ENCODE measurements at regions not wholly inside any gene's neighbourhood (a gene's known extent, or its start where the extent isn't known, plus 50 kb on each side); places are given as distances from the start of the nearest gene placed in this dataset.

GRCh38 chr10:62466590-62466989 lies 92.4 kb downstream of the ZNF365 start:
- TF ChIP-seq TAF1 (IDR thresholded peaks at IDR 0.05; ENCODE audit: borderline replicate concordance, low read depth, low read length), result no peak
- TF ChIP-seq POLR2A (IDR thresholded peaks at IDR 0.05; ENCODE audit: low read depth, low read length), result no peak
- no peak for TF ChIP-seq POLR2AphosphoS5 (IDR thresholded peaks at IDR 0.05; ENCODE audit: low read depth, low read length)
- FAIRE-seq (no peak), DNase-seq (ENCODE audit: insufficient read length) (no peak)

- no peak for FAIRE-seq
- DNase-seq (ENCODE audit: insufficient read length), result no peak
- TF ChIP-seq POLR2A (IDR thresholded peaks at IDR 0.05; ENCODE audit: low read depth, low read length) (no peak), TAF1 (IDR thresholded peaks at IDR 0.05; ENCODE audit: borderline replicate concordance, low read depth, low read length) (no peak), POLR2AphosphoS5 (IDR thresholded peaks at IDR 0.05; ENCODE audit: low read depth, low read length) (no peak)
These were observed 93.4 kb downstream of the ZNF365 start for GRCh38 chr10:62467527-62467926.

GRCh38 chr10:62471711-62472110 lies 97.5 kb downstream of the ZNF365 start:
- DNase-seq (ENCODE audit: insufficient read length) (no peak), FAIRE-seq (no peak)
- TF ChIP-seq POLR2A (IDR thresholded peaks at IDR 0.05; ENCODE audit: low read depth, low read length) (no peak), POLR2AphosphoS5 (IDR thresholded peaks at IDR 0.05; ENCODE audit: low read depth, low read length) (no peak), TAF1 (IDR thresholded peaks at IDR 0.05; ENCODE audit: borderline replicate concordance, low read depth, low read length) (no peak)

- DNase-seq (ENCODE audit: insufficient read length), result no peak
- FAIRE-seq, result no peak
- no peak for TF ChIP-seq POLR2A (IDR thresholded peaks at IDR 0.05; ENCODE audit: low read depth, low read length)
- no peak for TF ChIP-seq POLR2AphosphoS5 (IDR thresholded peaks at IDR 0.05; ENCODE audit: low read depth, low read length)
- no peak for TF ChIP-seq TAF1 (IDR thresholded peaks at IDR 0.05; ENCODE audit: borderline replicate concordance, low read depth, low read length)
These were observed 99.1 kb downstream of the ZNF365 start for GRCh38 chr10:62473241-62473640.

GRCh38 chr10:62475551-62475950 lies 101.4 kb downstream of the ZNF365 start:
- no peak for DNase-seq (ENCODE audit: insufficient read length)
- FAIRE-seq, result no peak
- no peak for TF ChIP-seq POLR2A (IDR thresholded peaks at IDR 0.05; ENCODE audit: low read depth, low read length)
- no peak for TF ChIP-seq POLR2AphosphoS5 (IDR thresholded peaks at IDR 0.05; ENCODE audit: low read depth, low read length)
- no peak for TF ChIP-seq TAF1 (IDR thresholded peaks at IDR 0.05; ENCODE audit: borderline replicate concordance, low read depth, low read length)

- no peak for FAIRE-seq
- no peak for DNase-seq (ENCODE audit: insufficient read length)
- TF ChIP-seq POLR2AphosphoS5 (IDR thresholded peaks at IDR 0.05; ENCODE audit: low read depth, low read length) (no peak), POLR2A (IDR thresholded peaks at IDR 0.05; ENCODE audit: low read depth, low read length) (no peak), TAF1 (IDR thresholded peaks at IDR 0.05; ENCODE audit: borderline replicate concordance, low read depth, low read length) (no peak)
These were observed 105.4 kb downstream of the ZNF365 start for GRCh38 chr10:62479523-62479922.

GRCh38 chr10:62480196-62480595 lies 106.0 kb downstream of the ZNF365 start:
- TF ChIP-seq TAF1 (IDR thresholded peaks at IDR 0.05; ENCODE audit: borderline replicate concordance, low read depth, low read length) (no peak), POLR2AphosphoS5 (IDR thresholded peaks at IDR 0.05; ENCODE audit: low read depth, low read length) (no peak), POLR2A (IDR thresholded peaks at IDR 0.05; ENCODE audit: low read depth, low read length) (no peak)
- DNase-seq (ENCODE audit: insufficient read length) (no peak), FAIRE-seq (no peak)

GRCh38 chr10:62482581-62482980 lies 108.4 kb downstream of the ZNF365 start:
- no peak for FAIRE-seq
- TF ChIP-seq POLR2AphosphoS5 (IDR thresholded peaks at IDR 0.05; ENCODE audit: low read depth, low read length) (no peak), TAF1 (IDR thresholded peaks at IDR 0.05; ENCODE audit: borderline replicate concordance, low read depth, low read length) (no peak), POLR2A (IDR thresholded peaks at IDR 0.05; ENCODE audit: low read depth, low read length) (no peak)
- DNase-seq (ENCODE audit: insufficient read length), result no peak

GRCh38 chr10:62491597-62491996 lies 117.4 kb downstream of the ZNF365 start:
- TF ChIP-seq POLR2AphosphoS5 (IDR thresholded peaks at IDR 0.05; ENCODE audit: low read depth, low read length), result no peak
- no peak for TF ChIP-seq POLR2A (IDR thresholded peaks at IDR 0.05; ENCODE audit: low read depth, low read length)
- no peak for TF ChIP-seq TAF1 (IDR thresholded peaks at IDR 0.05; ENCODE audit: borderline replicate concordance, low read depth, low read length)
- FAIRE-seq, result no peak

GRCh38 chr10:62492012-62492869 lies 118.1 kb downstream of the ZNF365 start:
- TF ChIP-seq POLR2A (IDR thresholded peaks at IDR 0.05; ENCODE audit: low read depth, low read length) (no peak), TAF1 (IDR thresholded peaks at IDR 0.05; ENCODE audit: borderline replicate concordance, low read depth, low read length) (no peak), POLR2AphosphoS5 (IDR thresholded peaks at IDR 0.05; ENCODE audit: low read depth, low read length) (no peak)
- no peak for FAIRE-seq
- no peak for DNase-seq (ENCODE audit: insufficient read length)

More at GRCh38 chr10:62491597-62491996, 117.4 kb downstream of the ZNF365 start:
- DNase-seq (ENCODE audit: insufficient read length), result no peak

GRCh38 chr10:62492870-62493180 lies 118.7 kb downstream of the ZNF365 start:
- TF ChIP-seq POLR2AphosphoS5 (IDR thresholded peaks at IDR 0.05; ENCODE audit: low read depth, low read length) (no peak), TAF1 (IDR thresholded peaks at IDR 0.05; ENCODE audit: borderline replicate concordance, low read depth, low read length) (no peak), POLR2A (IDR thresholded peaks at IDR 0.05; ENCODE audit: low read depth, low read length) (no peak)
- DNase-seq (ENCODE audit: insufficient read length) (no peak), FAIRE-seq (no peak)

GRCh38 chr10:62496925-62497324 lies 122.8 kb downstream of the ZNF365 start:
- DNase-seq (ENCODE audit: insufficient read length) (no peak), FAIRE-seq (no peak)
- TF ChIP-seq TAF1 (IDR thresholded peaks at IDR 0.05; ENCODE audit: borderline replicate concordance, low read depth, low read length), result no peak
- TF ChIP-seq POLR2AphosphoS5 (IDR thresholded peaks at IDR 0.05; ENCODE audit: low read depth, low read length), result no peak
- no peak for TF ChIP-seq POLR2A (IDR thresholded peaks at IDR 0.05; ENCODE audit: low read depth, low read length)
